ENCODE measurements at regions not wholly inside any gene's neighbourhood (a gene's known extent, or its start where the extent isn't known, plus 50 kb on each side); places are given as distances from the start of the nearest gene placed in this dataset.

- no peak for TF ChIP-seq CTCF (IDR thresholded peaks at IDR 0.05 in 4 of 5, conservative IDR thresholded peaks at IDR 0.05 in 1 of 5)
- TF ChIP-seq POLR2A (IDR thresholded peaks at IDR 0.05) = no peak
These were observed 243.9 kb upstream of the RBFOX1 start for GRCh38 chr16:7088711-7089110.
